Right atrium auricular region (tissue), 2 donors: ENCODE measurements at regions not wholly inside any gene's neighbourhood (a gene's known extent, or its start where the extent isn't known, plus 50 kb on each side); places are given as distances from the start of the nearest gene placed in this dataset.

ENCODE experiments used
- DNase-seq: peaks from one replicate; pipeline ENCODE4 v3.0.0-alpha.2; 2019; ENCODE audit warnings: low spot score
- H3K27ac ChIP-seq, 2 donors: fragments of 200-600 bp; sonication (generic); 1 replicate in 1 of 2; 2 replicates in 1 of 2; pipeline ENCODE4 v1.5.1; 2016 to 2019
- H3K27me3 ChIP-seq, 2 donors: fragments of 200-600 bp; sonication (generic); one replicate each; pipeline versions ENCODE4 v1.5.1 to v1.6.0; 2017 to 2019
- H3K36me3 ChIP-seq: fragments of 200-600 bp; sonication (generic); one replicate; pipeline ENCODE4 v1.5.1; 2016
- H3K4me1 ChIP-seq, 2 donors: fragments of 200-600 bp; sonication (generic); one replicate each; pipeline versions ENCODE4 v1.5.1 to v1.6.0; 2017 to 2019
- H3K4me3 ChIP-seq, 2 donors: fragments of 200-600 bp; sonication (generic); 1 replicate in 1 of 2; 2 replicates in 1 of 2; pipeline ENCODE4 v1.5.1; 2017 to 2019; ENCODE audit warnings: mild to moderate bottlenecking in 1 of 2, moderate library complexity in 1 of 2
- H3K9me3 ChIP-seq, 2 donors: fragments of 200-600 bp; sonication (generic); one replicate each; pipeline ENCODE4 v1.5.1; 2019
- TF ChIP-seq, protein P1 (sequence below), 2 donors: fragments of 200-600 bp; sonication (generic); IDR thresholded peaks; one replicate each; pipeline ENCODE4 v1.5.1; 2019; ENCODE audit warnings: antibody characterized with exemption in 2 of 2

DNA sequence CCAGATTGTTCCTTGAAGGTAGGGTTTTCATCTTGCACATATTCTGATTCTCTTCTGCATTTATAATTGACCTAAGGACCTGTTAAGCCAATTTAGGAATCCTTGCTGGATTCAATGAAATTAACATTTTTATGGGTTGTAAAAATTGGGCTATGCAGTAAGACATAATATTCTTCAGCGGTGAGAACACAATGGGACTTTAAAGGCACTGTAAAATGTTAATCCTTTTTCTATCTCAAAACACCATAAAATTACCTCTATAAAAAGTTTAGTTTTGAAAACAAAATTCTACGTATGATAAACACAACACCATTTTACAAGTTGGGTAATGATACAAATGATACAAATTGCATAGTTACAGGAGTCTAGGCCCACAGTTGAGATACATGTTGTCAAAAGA is 169.2 kb upstream of the DTNA start:
- no peak for DNase-seq
- Histone ChIP-seq H3K27me3 (no peaks in the 10 kb centered on the region), H3K9me3 (no peaks in the 10 kb centered on the region), H3K4me3 (no peak overlapping the region), H3K36me3 (no peaks in the 10 kb centered on the region), H3K27ac (no peak overlapping the region), H3K4me1 (no peaks in the 10 kb centered on the region)
- TF ChIP-seq, protein P1, sequence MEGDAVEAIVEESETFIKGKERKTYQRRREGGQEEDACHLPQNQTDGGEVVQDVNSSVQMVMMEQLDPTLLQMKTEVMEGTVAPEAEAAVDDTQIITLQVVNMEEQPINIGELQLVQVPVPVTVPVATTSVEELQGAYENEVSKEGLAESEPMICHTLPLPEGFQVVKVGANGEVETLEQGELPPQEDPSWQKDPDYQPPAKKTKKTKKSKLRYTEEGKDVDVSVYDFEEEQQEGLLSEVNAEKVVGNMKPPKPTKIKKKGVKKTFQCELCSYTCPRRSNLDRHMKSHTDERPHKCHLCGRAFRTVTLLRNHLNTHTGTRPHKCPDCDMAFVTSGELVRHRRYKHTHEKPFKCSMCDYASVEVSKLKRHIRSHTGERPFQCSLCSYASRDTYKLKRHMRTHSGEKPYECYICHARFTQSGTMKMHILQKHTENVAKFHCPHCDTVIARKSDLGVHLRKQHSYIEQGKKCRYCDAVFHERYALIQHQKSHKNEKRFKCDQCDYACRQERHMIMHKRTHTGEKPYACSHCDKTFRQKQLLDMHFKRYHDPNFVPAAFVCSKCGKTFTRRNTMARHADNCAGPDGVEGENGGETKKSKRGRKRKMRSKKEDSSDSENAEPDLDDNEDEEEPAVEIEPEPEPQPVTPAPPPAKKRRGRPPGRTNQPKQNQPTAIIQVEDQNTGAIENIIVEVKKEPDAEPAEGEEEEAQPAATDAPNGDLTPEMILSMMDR (IDR thresholded peaks at IDR 0.05): no peak

DNA sequence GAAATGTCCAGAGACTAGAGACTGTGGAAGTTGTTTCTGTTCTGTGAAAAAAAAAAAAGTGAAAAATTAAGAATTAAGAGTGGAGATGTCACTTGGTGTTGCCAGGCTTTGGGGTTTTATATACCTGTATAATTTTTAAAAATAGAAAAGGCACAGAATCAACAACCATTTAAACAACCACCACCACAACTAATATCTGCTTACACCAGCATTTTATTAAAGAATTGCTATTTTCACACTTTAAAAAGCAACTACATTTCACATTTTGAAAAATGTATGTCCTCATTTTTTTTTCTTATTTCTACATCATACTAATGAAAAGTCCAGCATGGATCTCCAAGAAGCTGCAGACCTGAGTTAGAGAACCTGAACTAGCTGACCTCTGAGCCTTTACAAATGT is 167.5 kb upstream of the DTNA start:
- no peak for DNase-seq
- H3K27me3 ChIP-seq: no peaks in the 10 kb centered on the region
- H3K4me3 ChIP-seq: no peak overlapping the region
- TF ChIP-seq, protein P1 (IDR thresholded peaks at IDR 0.05): no peak
- H3K27ac ChIP-seq: no peak overlapping the region
- no peaks in the 10 kb centered on the region for H3K9me3 ChIP-seq
- H3K36me3 ChIP-seq: no peaks in the 10 kb centered on the region
- H3K4me1 ChIP-seq: no peaks in the 10 kb centered on the region

DNA sequence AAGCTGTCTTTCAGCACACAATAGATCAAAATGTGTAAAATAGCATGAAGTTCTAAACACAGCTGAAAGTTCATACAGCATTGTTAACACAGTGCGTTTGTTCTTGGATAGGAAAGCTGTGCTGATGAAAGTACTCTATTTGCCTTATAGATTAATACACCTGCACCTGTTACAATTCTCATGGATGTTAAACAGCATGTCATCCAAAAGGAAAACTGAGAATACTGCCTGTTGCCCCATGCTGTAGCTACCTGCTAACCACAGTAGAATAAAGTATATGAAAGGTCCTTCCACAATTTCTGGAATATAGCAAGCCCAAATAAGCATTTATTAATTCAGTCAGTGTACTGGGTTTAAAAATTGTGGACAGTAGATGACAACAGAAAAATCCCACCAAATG is 166.7 kb upstream of the DTNA start:
- no peak overlapping the region for H3K4me3 ChIP-seq
- no peaks in the 10 kb centered on the region for H3K9me3 ChIP-seq
- no peak overlapping the region for H3K27ac ChIP-seq
- TF ChIP-seq, protein P1 (IDR thresholded peaks at IDR 0.05): no peak
- no peaks in the 10 kb centered on the region for H3K4me1 ChIP-seq
- DNase-seq: no peak
- no peaks in the 10 kb centered on the region for H3K36me3 ChIP-seq
- no peaks in the 10 kb centered on the region for H3K27me3 ChIP-seq

DNA sequence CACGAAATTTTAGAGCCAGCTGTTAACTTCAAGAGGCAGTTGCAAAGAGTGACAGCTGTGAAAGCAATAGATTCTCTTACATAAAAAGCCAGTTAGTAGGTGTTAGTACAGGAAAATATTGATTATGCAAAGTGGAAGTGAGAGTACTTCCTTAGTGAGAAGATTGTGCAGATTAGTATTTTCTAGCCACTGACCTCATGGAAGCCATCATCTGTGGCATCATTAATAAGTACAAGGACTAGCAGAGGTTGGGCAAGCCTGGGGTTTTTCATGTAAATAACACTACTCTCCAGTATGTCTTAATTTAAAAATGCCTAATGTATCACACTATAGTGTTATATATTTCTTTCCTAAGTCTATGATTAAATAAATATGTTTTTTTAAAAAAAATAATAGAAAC is 166.2 kb upstream of the DTNA start:
- TF ChIP-seq, protein P1 (IDR thresholded peaks at IDR 0.05): no peak
- Histone ChIP-seq H3K9me3 (no peaks in the 10 kb centered on the region), H3K36me3 (no peaks in the 10 kb centered on the region), H3K4me3 (no peak overlapping the region), H3K27ac (no peak overlapping the region), H3K27me3 (no peaks in the 10 kb centered on the region), H3K4me1 (no peaks in the 10 kb centered on the region)
- no peak for DNase-seq

DNA sequence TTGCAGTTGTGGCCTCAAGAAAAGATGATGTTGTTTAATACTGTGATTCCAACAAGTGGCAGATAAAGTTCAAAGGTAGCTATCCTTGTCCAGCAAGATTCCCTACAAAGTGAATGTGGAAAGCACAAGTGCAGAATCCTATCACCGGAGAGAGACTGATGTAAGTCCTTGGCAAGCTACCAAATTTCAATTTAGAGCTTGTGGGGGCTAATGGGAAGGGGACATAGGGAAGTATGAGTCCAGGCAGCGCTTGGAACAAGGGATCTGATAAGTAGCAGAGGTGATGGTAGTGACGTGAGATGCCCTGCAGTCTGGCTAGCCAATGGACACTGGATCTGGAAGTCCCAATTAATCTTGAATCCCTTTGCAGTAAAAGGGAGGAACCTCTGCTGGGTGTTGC is 165.2 kb upstream of the DTNA start:
- no peak overlapping the region for H3K4me3 ChIP-seq
- no peak for DNase-seq
- TF ChIP-seq, protein P1 (IDR thresholded peaks at IDR 0.05): no peak
- H3K27me3 ChIP-seq: no peaks in the 10 kb centered on the region
- no peaks in the 10 kb centered on the region for H3K9me3 ChIP-seq
- no peaks in the 10 kb centered on the region for H3K36me3 ChIP-seq
- no peaks in the 10 kb centered on the region for H3K4me1 ChIP-seq
- H3K27ac ChIP-seq: no peak overlapping the region

DNA sequence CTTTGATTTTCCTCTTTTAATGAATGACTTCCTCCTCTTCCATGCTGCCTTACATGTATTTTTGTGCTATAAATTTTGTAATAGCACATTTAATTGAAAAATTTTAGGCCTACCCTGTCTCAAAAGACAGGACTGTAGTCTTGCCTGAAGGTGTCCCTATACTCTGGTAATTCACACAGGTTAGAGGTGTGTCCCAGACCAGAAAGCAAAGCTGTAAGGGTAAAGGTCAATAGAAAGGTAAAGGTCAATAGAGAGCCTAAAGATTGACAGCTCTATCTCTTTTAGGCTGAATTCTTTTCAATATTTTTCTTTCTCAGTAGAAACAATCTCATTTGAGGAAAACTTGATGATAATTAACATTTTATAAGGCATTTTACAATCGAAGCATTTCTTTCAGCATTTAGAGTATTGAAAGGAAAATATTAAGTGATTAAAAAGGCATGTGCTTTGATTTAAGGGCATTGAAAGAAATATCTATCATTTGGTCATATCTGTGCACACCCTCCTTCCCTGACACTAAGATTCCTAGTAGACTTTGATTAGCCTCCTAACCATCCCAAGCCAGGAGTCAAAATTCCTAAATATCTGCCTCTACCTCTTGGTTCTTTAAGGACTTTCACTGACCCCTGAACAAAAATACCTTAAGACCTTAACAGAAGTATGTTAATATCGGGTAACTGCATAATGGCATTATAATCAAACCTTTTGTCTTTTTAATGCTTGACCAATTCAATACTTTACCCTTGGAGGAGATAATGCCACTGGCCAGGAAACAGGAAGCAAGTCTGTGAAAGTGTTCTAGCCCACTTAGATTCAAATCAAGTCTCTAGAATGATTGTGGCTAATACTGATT is 161.8 kb upstream of the DTNA start:
- no peak for DNase-seq
- H3K27ac ChIP-seq: no peak overlapping the region
- no peak overlapping the region for H3K4me3 ChIP-seq
- H3K4me1 ChIP-seq: peaks cover 0 to 8% of the 10 kb centered on the region in 2 donors
- no peaks in the 10 kb centered on the region for H3K36me3 ChIP-seq
- TF ChIP-seq, protein P1 (IDR thresholded peaks at IDR 0.05): no peak
- no peaks in the 10 kb centered on the region for H3K27me3 ChIP-seq
- no peaks in the 10 kb centered on the region for H3K9me3 ChIP-seq
